Kidney (tissue), 13 donors: ENCODE measurements at regions not wholly inside any gene's neighbourhood (a gene's known extent, or its start where the extent isn't known, plus 50 kb on each side); places are given as distances from the start of the nearest gene placed in this dataset.

ENCODE experiments used
- DNase-seq, 5 donors: peaks; one replicate each; pipeline ENCODE4 v3.0.0-alpha.2; 2013 to 2020
- FAIRE-seq: peaks from 2 replicates; lab custom pipeline; 2012; peaks lifted over from hg19 to GRCh38; lab: Jason Lieb, UNC
- H3K27ac ChIP-seq, 2 donors: one replicate each; pipeline ENCODE4 v1.7.0; 2013; ENCODE audit warnings: low read depth in 2 of 2, low read length in 2 of 2, inconsistent platforms in 1 of 2
- H3K27me3 ChIP-seq: one replicate; pipeline ENCODE4 v1.7.1; 2013; ENCODE audit warnings: low read length, inconsistent platforms; ENCODE audit not compliant: control insufficient read depth, insufficient read depth
- H3K36me3 ChIP-seq, 3 donors: one replicate each; pipeline versions ENCODE4 v1.7.0 to v1.7.1; 2013; ENCODE audit warnings: low read length in 3 of 3, control low read depth in 1 of 3, inconsistent platforms in 1 of 3; ENCODE audit not compliant: insufficient read depth in 3 of 3, control insufficient read depth in 2 of 3
- H3K4me1 ChIP-seq, 3 donors: one replicate each; pipeline versions ENCODE4 v1.7.0 to v1.7.1; 2013; ENCODE audit warnings: low read length in 3 of 3, inconsistent platforms in 1 of 3, low read depth in 1 of 3; ENCODE audit not compliant: control insufficient read depth in 2 of 3, insufficient read depth in 2 of 3
- H3K4me3 ChIP-seq, 3 donors: one replicate each; pipeline versions ENCODE4 v1.7.0 to v1.8.1; 2013; ENCODE audit warnings: low read length in 3 of 3, control low read depth in 1 of 3, inconsistent platforms in 1 of 3
- H3K9ac ChIP-seq, 3 donors: one replicate each; pipeline versions ENCODE4 v1.7.0 to v1.7.1; 2013; ENCODE audit warnings: low read length in 3 of 3, control low read depth in 1 of 3, inconsistent platforms in 1 of 3
- H3K9me3 ChIP-seq, 3 donors: one replicate each; pipeline versions ENCODE4 v1.7.0 to v1.7.1; 2013; ENCODE audit warnings: low read length in 3 of 3, control low read depth in 1 of 3, inconsistent platforms in 1 of 3; ENCODE audit not compliant: control insufficient read depth in 2 of 3, insufficient read depth in 1 of 3
- CTCF ChIP-seq: IDR thresholded peaks from 3 replicates; pipeline ENCODE4 v1.5.1; 2012; ENCODE audit warnings: mild to moderate bottlenecking, moderate library complexity, borderline replicate concordance; ENCODE audit not compliant: insufficient read depth; ENCODE audit errors: extremely low read depth
- intact Hi-C: fragments of 100-400 bp; cut with DNase I; formaldehyde crosslinking; loops from one replicate; pipeline ENCODE4 v1.11.1; 2022
- donor health status: control.
- donor health status: control.
- donor health status: control.
- donor health status: control.
- donor health status: control.
- donor health status: DM: yes; HTN: yes; CAD: no.
- donor health status: Normal renal cell carcinoma (clear cell type).

- no peak overlapping the region for H3K27ac ChIP-seq
- FAIRE-seq, result no peak
- intact Hi-C loops, result no loop called here
- H3K9me3 ChIP-seq, result no peaks in the 10 kb centered on the region
- DNase-seq, result no peak
- H3K4me3 ChIP-seq, result no peak overlapping the region
- H3K36me3 ChIP-seq, result no peaks in the 10 kb centered on the region
- no peaks in the 10 kb centered on the region for H3K27me3 ChIP-seq
- TF ChIP-seq CTCF, result no peak
- peaks cover 0 to 5% (median 2%) of the 10 kb centered on the region in 3 donors for H3K4me1 ChIP-seq
- H3K9ac ChIP-seq, result no peak overlapping the region
Observed at GRCh38 chr9:631596-631995, 209.9 kb upstream of the DMRT1 start.

GRCh38 chr9:633461-633860 lies 208.0 kb upstream of the DMRT1 start:
- no peaks in the 10 kb centered on the region for H3K36me3 ChIP-seq
- H3K9ac ChIP-seq, result no peak overlapping the region
- no peak overlapping the region for H3K4me3 ChIP-seq
- H3K27ac ChIP-seq, result no peak overlapping the region
- intact Hi-C loops, result no loop called here
- H3K4me1 ChIP-seq, result no peaks in the 10 kb centered on the region
- H3K27me3 ChIP-seq, result no peaks in the 10 kb centered on the region
- FAIRE-seq, result no peak
- TF ChIP-seq CTCF, result no peak
- no peaks in the 10 kb centered on the region for H3K9me3 ChIP-seq
- no peak for DNase-seq

DNA sequence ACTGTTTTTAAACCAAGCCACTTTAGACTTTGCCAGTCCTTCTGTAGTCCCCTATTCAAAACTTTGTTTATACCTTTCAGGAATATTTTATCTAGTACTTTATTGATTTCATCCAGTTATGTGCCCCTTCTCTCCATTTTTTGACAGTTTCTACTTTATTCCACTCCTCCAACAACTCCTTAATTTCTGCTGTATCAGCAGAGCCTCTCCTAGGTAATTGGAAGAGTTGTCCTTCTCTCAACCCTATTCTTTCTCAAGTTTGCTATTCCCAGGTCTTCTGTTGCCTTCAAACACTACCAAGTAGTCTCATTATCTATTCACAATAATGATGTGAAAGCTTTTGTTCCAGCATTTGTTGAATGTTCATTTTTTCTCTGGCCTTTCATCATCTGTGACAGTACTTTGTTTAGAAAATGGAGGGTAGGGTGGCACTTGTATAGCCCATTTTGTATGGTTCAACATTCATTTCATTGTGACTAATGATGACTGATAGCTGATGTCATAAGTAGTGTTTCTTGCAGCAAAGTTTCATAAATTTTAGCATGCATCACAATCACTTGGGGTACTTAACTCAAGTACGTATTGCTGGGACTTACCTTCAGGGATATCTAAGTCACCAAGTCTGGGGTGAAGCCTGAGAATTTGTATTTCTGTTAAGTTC lies 204.4 kb upstream of the DMRT1 start:
- H3K27me3 ChIP-seq, result no peaks in the 10 kb centered on the region
- no peaks in the 10 kb centered on the region for H3K4me1 ChIP-seq
- no peak for FAIRE-seq
- H3K4me3 ChIP-seq, result no peak overlapping the region
- H3K27ac ChIP-seq, result no peak overlapping the region
- no peak overlapping the region for H3K9ac ChIP-seq
- no peaks in the 10 kb centered on the region for H3K36me3 ChIP-seq
- intact Hi-C loops, result no loop called here
- no peak for DNase-seq
- no peak for TF ChIP-seq CTCF
- H3K9me3 ChIP-seq, result no peaks in the 10 kb centered on the region

- no peaks in the 10 kb centered on the region for H3K27me3 ChIP-seq
- H3K9ac ChIP-seq, result no peak overlapping the region
- H3K27ac ChIP-seq, result no peak overlapping the region
- H3K4me3 ChIP-seq, result no peak overlapping the region
- H3K9me3 ChIP-seq, result no peaks in the 10 kb centered on the region
- TF ChIP-seq CTCF, result no peak
- intact Hi-C loops, result no loop called here
- H3K4me1 ChIP-seq, result no peaks in the 10 kb centered on the region
- no peak for FAIRE-seq
- no peak for DNase-seq
- no peaks in the 10 kb centered on the region for H3K36me3 ChIP-seq
Observed at GRCh38 chr9:638152-638551, 203.3 kb upstream of the DMRT1 start.
